ENCODE measurements at regions not wholly inside any gene's neighbourhood (a gene's known extent, or its start where the extent isn't known, plus 50 kb on each side); places are given as distances from the start of the nearest gene placed in this dataset.

DNA sequence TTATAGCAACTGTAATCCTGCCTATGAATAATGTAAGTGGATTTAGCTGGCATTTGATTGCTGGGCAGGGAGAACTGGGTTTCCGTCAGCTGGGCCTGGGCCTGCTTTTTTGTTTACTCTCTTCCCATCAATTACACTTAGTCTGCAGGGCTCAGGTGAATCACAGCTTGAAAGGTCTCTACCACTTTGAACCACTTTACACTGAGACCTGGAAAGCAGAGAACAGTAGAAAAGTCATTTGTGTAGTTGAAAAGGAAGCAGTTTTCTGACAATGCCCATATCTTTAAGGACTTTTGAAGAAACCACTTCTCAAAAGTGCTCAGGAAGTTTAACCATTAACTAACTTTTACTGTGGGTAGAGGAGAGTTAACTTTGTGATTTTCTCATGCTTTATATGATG, 315.4 kb upstream of the SASH1 start:
- no peaks in the 10 kb centered on the region for H3K27me3 ChIP-seq (ENCODE audit: insufficient read depth, low read length)
- no peaks in the 10 kb centered on the region for H3F3A ChIP-seq (ENCODE audit: insufficient read depth, low read length)
- no peaks in the 10 kb centered on the region for H4K20me1 ChIP-seq (ENCODE audit: insufficient read depth, low read length)
- H2AFZ ChIP-seq (ENCODE audit: low read length), result no peak overlapping the region
- H3K9ac ChIP-seq (ENCODE audit: low read length), result no peak overlapping the region
- no peaks in the 10 kb centered on the region for H3K9me2 ChIP-seq (ENCODE audit: low read depth, low read length)
- H3K4me3 ChIP-seq (ENCODE audit: low read depth, low read length, poor library complexity, severe bottlenecking), result no peak overlapping the region
- H3K4me1 ChIP-seq (ENCODE audit: insufficient read depth, low read length, severe bottlenecking), result no peaks in the 10 kb centered on the region
- H3K27ac ChIP-seq (ENCODE audit: low read depth, low read length, poor library complexity, severe bottlenecking), result no peak overlapping the region
- no peaks in the 10 kb centered on the region for H3K36me3 ChIP-seq (ENCODE audit: insufficient read depth, low read length)
- TF ChIP-seq, protein P1, sequence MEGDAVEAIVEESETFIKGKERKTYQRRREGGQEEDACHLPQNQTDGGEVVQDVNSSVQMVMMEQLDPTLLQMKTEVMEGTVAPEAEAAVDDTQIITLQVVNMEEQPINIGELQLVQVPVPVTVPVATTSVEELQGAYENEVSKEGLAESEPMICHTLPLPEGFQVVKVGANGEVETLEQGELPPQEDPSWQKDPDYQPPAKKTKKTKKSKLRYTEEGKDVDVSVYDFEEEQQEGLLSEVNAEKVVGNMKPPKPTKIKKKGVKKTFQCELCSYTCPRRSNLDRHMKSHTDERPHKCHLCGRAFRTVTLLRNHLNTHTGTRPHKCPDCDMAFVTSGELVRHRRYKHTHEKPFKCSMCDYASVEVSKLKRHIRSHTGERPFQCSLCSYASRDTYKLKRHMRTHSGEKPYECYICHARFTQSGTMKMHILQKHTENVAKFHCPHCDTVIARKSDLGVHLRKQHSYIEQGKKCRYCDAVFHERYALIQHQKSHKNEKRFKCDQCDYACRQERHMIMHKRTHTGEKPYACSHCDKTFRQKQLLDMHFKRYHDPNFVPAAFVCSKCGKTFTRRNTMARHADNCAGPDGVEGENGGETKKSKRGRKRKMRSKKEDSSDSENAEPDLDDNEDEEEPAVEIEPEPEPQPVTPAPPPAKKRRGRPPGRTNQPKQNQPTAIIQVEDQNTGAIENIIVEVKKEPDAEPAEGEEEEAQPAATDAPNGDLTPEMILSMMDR (IDR thresholded peaks at IDR 0.05; ENCODE audit: low read length), result no peak
- no peak for TF ChIP-seq EZH2 (IDR thresholded peaks at IDR 0.05; ENCODE audit: borderline replicate concordance, low read length)
- no peaks in the 10 kb centered on the region for H3K9me3 ChIP-seq (ENCODE audit: low read length)
- no peaks in the 10 kb centered on the region for H3K79me2 ChIP-seq (ENCODE audit: insufficient read depth, low read length)
- H3K4me2 ChIP-seq (ENCODE audit: low read length), result no peak overlapping the region

DNA sequence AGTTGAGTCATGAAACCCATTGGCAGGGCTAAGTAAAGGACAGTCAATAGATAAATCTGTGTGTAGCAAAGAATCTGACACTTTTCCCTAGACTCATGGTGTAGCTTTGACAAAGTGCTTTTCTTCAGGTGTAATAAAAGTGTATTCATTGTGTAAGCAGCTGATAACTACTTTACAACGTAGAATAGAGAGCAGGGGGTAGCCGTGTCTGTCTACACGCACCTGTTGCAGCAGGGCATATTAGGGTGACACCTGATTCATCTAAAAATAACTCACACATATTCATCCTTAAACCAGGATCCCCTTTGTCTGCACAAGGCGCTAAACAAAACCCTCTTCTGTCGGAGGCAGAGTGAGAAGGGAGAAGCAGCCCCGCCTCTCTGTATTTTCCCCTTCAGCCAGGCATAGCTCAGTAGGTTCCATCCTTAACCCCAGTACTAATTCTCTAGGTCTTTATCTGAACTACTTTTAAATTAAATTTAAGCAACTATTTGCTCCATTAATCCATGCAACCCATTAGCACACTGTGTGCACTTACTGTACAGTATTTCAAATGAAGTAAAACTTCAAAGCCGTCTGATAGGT, 306.7 kb upstream of the SASH1 start:
- no peak overlapping the region for H3K9ac ChIP-seq (ENCODE audit: low read length)
- H3K36me3 ChIP-seq (ENCODE audit: insufficient read depth, low read length), result no peaks in the 10 kb centered on the region
- no peaks in the 10 kb centered on the region for H3K27me3 ChIP-seq (ENCODE audit: insufficient read depth, low read length)
- H3K79me2 ChIP-seq (ENCODE audit: insufficient read depth, low read length), result no peaks in the 10 kb centered on the region
- no peak overlapping the region for H2AFZ ChIP-seq (ENCODE audit: low read length)
- H3K4me2 ChIP-seq (ENCODE audit: low read length), result no peak overlapping the region
- no peaks in the 10 kb centered on the region for H3K9me3 ChIP-seq (ENCODE audit: low read length)
- H4K20me1 ChIP-seq (ENCODE audit: insufficient read depth, low read length), result no peaks in the 10 kb centered on the region
- no peak for TF ChIP-seq EZH2 (IDR thresholded peaks at IDR 0.05; ENCODE audit: borderline replicate concordance, low read length)
- TF ChIP-seq, protein P1 (IDR thresholded peaks at IDR 0.05; ENCODE audit: low read length), result no peak
- H3K4me3 ChIP-seq (ENCODE audit: low read depth, low read length, poor library complexity, severe bottlenecking), result no peak overlapping the region
- no peaks in the 10 kb centered on the region for H3K4me1 ChIP-seq (ENCODE audit: insufficient read depth, low read length, severe bottlenecking)
- H3K27ac ChIP-seq (ENCODE audit: low read depth, low read length, poor library complexity, severe bottlenecking), result no peak overlapping the region
- H3F3A ChIP-seq (ENCODE audit: insufficient read depth, low read length), result no peaks in the 10 kb centered on the region
- no peaks in the 10 kb centered on the region for H3K9me2 ChIP-seq (ENCODE audit: low read depth, low read length)

DNA sequence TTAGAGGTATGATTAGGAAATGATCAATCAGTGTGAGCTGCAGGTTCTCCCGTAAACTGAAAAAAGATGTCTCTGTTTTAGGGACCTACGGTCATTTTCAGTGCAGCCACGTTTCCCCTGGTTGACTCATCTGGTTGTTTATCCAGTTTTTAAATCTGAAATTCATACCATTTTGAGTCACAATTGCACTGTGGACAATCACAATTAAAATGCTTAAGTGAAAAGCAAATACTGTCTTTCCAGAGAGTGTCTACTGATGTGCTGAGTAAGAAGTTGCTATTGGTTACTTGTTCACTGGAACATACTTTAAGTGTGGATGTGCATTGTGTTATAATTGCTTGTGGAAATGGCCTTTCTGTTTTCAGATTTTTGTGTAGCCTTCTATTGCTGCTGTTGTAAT, 305.1 kb upstream of the SASH1 start:
- Histone ChIP-seq H3F3A (ENCODE audit: insufficient read depth, low read length) (no peaks in the 10 kb centered on the region), H3K9ac (ENCODE audit: low read length) (no peak overlapping the region), H3K79me2 (ENCODE audit: insufficient read depth, low read length) (no peaks in the 10 kb centered on the region), H3K27ac (ENCODE audit: low read depth, low read length, poor library complexity, severe bottlenecking) (no peak overlapping the region), H2AFZ (ENCODE audit: low read length) (no peak overlapping the region), H3K4me1 (ENCODE audit: insufficient read depth, low read length, severe bottlenecking) (no peaks in the 10 kb centered on the region), H3K9me2 (ENCODE audit: low read depth, low read length) (no peaks in the 10 kb centered on the region), H3K9me3 (ENCODE audit: low read length) (no peaks in the 10 kb centered on the region), H4K20me1 (ENCODE audit: insufficient read depth, low read length) (no peaks in the 10 kb centered on the region), H3K4me2 (ENCODE audit: low read length) (no peak overlapping the region), H3K27me3 (ENCODE audit: insufficient read depth, low read length) (no peaks in the 10 kb centered on the region), H3K4me3 (ENCODE audit: low read depth, low read length, poor library complexity, severe bottlenecking) (no peak overlapping the region), H3K36me3 (ENCODE audit: insufficient read depth, low read length) (no peaks in the 10 kb centered on the region)
- TF ChIP-seq EZH2 (IDR thresholded peaks at IDR 0.05; ENCODE audit: borderline replicate concordance, low read length), result no peak
- TF ChIP-seq, protein P1 (IDR thresholded peaks at IDR 0.05; ENCODE audit: low read length), result no peak

Data from OCI-LY1 (cell line).